SU-DHL-6 (cell line): ENCODE measurements at regions not wholly inside any gene's neighbourhood (a gene's known extent, or its start where the extent isn't known, plus 50 kb on each side); places are given as distances from the start of the nearest gene placed in this dataset.

Experiments
- EZH2phosphoT487 ChIP-seq: fragments of 200-600 bp; sonication (generic), shearing (Covaris generic); conservative IDR thresholded peaks from 2 replicates; pipeline ENCODE4 v1.6.1; 2018; ENCODE audit warnings: mild to moderate bottlenecking, antibody characterized with exemption, low read length, moderate library complexity, mixed read lengths
- TF ChIP-seq, protein P1 (sequence below): fragments of 200-600 bp; sonication (generic); IDR thresholded peaks from one replicate; pipeline ENCODE4 v1.5.1; 2017; ENCODE audit warnings: antibody characterized with exemption, mild to moderate bottlenecking, low read length, moderate library complexity; ENCODE audit not compliant: insufficient read depth, poor library complexity, severe bottlenecking

DNA sequence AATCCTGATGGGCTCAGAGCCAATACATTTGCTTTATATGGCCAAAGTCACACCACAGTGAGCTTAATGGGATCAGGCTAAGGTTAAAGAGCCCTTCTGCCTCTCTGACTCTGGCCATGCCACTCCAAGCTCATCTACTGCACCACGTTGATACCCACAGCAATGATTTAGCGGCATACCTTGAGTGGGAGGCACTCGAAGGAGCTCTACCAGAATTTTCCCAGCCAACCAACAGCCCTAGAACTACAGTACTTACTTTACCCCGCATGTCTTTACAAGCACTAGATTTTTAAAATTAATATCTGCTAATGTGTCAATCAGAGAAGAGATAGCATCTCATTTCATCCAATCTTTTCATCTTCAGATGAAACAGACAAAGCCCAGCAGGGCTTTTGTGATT lies 300.5 kb downstream of the GRIN2B start:
- TF ChIP-seq, protein P1, sequence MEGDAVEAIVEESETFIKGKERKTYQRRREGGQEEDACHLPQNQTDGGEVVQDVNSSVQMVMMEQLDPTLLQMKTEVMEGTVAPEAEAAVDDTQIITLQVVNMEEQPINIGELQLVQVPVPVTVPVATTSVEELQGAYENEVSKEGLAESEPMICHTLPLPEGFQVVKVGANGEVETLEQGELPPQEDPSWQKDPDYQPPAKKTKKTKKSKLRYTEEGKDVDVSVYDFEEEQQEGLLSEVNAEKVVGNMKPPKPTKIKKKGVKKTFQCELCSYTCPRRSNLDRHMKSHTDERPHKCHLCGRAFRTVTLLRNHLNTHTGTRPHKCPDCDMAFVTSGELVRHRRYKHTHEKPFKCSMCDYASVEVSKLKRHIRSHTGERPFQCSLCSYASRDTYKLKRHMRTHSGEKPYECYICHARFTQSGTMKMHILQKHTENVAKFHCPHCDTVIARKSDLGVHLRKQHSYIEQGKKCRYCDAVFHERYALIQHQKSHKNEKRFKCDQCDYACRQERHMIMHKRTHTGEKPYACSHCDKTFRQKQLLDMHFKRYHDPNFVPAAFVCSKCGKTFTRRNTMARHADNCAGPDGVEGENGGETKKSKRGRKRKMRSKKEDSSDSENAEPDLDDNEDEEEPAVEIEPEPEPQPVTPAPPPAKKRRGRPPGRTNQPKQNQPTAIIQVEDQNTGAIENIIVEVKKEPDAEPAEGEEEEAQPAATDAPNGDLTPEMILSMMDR: no peak
- TF ChIP-seq EZH2phosphoT487: no peak
